ENCODE measurements at regions not wholly inside any gene's neighbourhood (a gene's known extent, or its start where the extent isn't known, plus 50 kb on each side); places are given as distances from the start of the nearest gene placed in this dataset.

DNA sequence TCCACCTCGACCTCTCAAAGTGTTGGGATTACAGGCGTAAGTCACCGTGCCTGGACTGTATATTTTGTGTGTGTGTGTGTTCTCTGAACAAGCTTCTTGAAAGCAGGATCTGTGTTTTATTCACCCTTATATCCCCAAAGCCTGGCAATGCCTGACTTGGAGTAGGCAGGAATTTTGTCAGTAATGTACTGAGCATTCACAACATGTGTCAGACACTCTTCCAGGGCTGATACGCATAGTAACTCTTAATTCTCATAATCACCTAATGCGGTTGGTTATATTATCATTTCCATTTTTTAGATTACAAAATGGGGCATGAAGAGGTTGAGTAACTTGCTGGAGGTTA lies 50.4 kb upstream of the PLEKHG3 start:
- H3K27me3 ChIP-seq: no peaks in the 10 kb centered on the region
- no peak for DNase-seq
- no peak overlapping the region for H3K4me3 ChIP-seq
- whole genome bisulfite sequencing, 4 donors: 87 to 96% (median 89%) methylated on average over 5 of the region's 5 CpGs
- H3K4me1 ChIP-seq (replicated peaks in 1 of 2): no peaks in the 10 kb centered on the region
- H3K27ac ChIP-seq: peak overlapping the region in 1 of 5 donors; percentile 35
- H3K9me3 ChIP-seq (replicated peaks in 1 of 3): no peaks in the 10 kb centered on the region
- TF ChIP-seq, protein P1, sequence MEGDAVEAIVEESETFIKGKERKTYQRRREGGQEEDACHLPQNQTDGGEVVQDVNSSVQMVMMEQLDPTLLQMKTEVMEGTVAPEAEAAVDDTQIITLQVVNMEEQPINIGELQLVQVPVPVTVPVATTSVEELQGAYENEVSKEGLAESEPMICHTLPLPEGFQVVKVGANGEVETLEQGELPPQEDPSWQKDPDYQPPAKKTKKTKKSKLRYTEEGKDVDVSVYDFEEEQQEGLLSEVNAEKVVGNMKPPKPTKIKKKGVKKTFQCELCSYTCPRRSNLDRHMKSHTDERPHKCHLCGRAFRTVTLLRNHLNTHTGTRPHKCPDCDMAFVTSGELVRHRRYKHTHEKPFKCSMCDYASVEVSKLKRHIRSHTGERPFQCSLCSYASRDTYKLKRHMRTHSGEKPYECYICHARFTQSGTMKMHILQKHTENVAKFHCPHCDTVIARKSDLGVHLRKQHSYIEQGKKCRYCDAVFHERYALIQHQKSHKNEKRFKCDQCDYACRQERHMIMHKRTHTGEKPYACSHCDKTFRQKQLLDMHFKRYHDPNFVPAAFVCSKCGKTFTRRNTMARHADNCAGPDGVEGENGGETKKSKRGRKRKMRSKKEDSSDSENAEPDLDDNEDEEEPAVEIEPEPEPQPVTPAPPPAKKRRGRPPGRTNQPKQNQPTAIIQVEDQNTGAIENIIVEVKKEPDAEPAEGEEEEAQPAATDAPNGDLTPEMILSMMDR (IDR thresholded peaks at IDR 0.05): no peak
- no peak for TF ChIP-seq POLR2A (IDR thresholded peaks at IDR 0.05)
- intact Hi-C loops (cut with DNase I): no loop called here
- no peaks in the 10 kb centered on the region for H3K36me3 ChIP-seq (replicated peaks in 1 of 2)

DNA sequence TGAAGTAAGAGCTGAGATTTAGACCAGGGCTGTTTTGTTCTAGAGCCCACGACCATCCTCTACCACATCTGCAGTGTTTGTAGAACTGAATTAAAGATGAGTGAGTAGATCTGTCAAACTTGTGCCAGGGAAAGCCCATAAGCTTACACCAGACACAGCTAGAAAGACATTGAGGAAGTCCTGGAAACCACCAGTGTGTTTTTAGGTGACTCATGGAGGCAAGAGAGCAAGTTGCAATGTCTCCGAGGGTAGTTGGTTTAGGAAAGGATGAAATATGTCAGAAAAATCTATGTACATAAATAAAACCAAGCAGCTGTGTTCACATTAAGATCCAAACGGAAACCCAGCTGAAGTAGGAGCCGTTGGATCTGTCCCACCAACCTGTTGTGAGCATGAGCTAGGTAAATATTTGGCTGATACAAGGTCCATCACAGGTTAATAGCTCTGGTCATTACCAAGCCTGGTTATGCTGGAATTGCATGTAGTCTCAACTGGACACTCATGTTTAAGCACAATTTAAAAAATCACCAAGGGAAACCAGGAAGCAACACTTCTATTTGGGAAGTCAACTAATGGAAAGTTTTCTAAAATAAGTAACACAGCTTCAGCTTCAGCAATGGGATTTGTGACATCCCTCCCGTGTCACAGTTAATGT lies 49.9 kb upstream of the PLEKHG3 start:
- intact Hi-C loops (cut with DNase I): no loop called here
- 21 to 36% (median 28%) methylated on average over 5 of the region's 5 CpGs for WGBS, 4 donors
- Histone ChIP-seq H3K9me3 (replicated peaks in 1 of 3) (no peaks in the 10 kb centered on the region), H3K36me3 (replicated peaks in 1 of 2) (no peaks in the 10 kb centered on the region), H3K27me3 (no peaks in the 10 kb centered on the region), H3K27ac (peak overlapping the region in 1 of 5 donors; percentile 35), H3K4me1 (replicated peaks in 1 of 2) (no peaks in the 10 kb centered on the region), H3K4me3 (no peak overlapping the region)
- DNase-seq: no peak
- TF ChIP-seq, protein P1 (IDR thresholded peaks at IDR 0.05): no peak
- TF ChIP-seq POLR2A (IDR thresholded peaks at IDR 0.05): no peak
